Muscle layer of duodenum (tissue), 2 donors: ENCODE measurements at regions not wholly inside any gene's neighbourhood (a gene's known extent, or its start where the extent isn't known, plus 50 kb on each side); places are given as distances from the start of the nearest gene placed in this dataset.

Source experiments
- H3K27ac ChIP-seq: one replicate; pipeline ENCODE4 v1.7.0; 2013; ENCODE audit warnings: mild to moderate bottlenecking, low read length
- H3K27me3 ChIP-seq: one replicate; pipeline ENCODE4 v1.7.0; 2013; ENCODE audit warnings: low read depth, mild to moderate bottlenecking, control low read depth, low read length
- H3K36me3 ChIP-seq, 2 donors: one replicate each; pipeline ENCODE4 v1.7.0; 2013; ENCODE audit warnings: low read length in 2 of 2, control low read depth in 1 of 2, mild to moderate bottlenecking in 1 of 2; ENCODE audit not compliant: insufficient read depth in 2 of 2, control insufficient read depth in 1 of 2
- H3K4me1 ChIP-seq, 2 donors: one replicate each; pipeline ENCODE4 v1.7.0; 2013; ENCODE audit warnings: low read length in 2 of 2, mild to moderate bottlenecking in 2 of 2, control low read depth in 1 of 2, moderate library complexity in 1 of 2; ENCODE audit not compliant: insufficient read depth in 2 of 2, control insufficient read depth in 1 of 2
- H3K4me3 ChIP-seq, 2 donors: one replicate each; pipeline ENCODE4 v1.7.0; 2013; ENCODE audit warnings: low read length in 2 of 2, low read depth in 1 of 2, mild to moderate bottlenecking in 1 of 2
- H3K9me3 ChIP-seq, 2 donors: one replicate each; pipeline ENCODE4 v1.7.0; 2013; ENCODE audit warnings: low read length in 2 of 2, control low read depth in 1 of 2, mild to moderate bottlenecking in 1 of 2; ENCODE audit not compliant: control insufficient read depth in 1 of 2
- donor health status: healthy.

GRCh38 chr5:85069659-85070640, 685.3 kb upstream of the EDIL3 start:
- Histone ChIP-seq H3K27ac (no peak overlapping the region), H3K27me3 (no peaks in the 10 kb centered on the region), H3K4me1 (no peaks in the 10 kb centered on the region), H3K4me3 (no peak overlapping the region), H3K36me3 (no peaks in the 10 kb centered on the region), H3K9me3 (no peaks in the 10 kb centered on the region)

- Histone ChIP-seq H3K36me3 (no peaks in the 10 kb centered on the region), H3K4me3 (no peak overlapping the region), H3K4me1 (no peaks in the 10 kb centered on the region), H3K27me3 (no peaks in the 10 kb centered on the region), H3K27ac (no peak overlapping the region), H3K9me3 (peaks cover 0 to 5% of the 10 kb centered on the region in 2 donors)
Measured at GRCh38 chr5:85077581-85077980, 692.9 kb upstream of the EDIL3 start.

DNA sequence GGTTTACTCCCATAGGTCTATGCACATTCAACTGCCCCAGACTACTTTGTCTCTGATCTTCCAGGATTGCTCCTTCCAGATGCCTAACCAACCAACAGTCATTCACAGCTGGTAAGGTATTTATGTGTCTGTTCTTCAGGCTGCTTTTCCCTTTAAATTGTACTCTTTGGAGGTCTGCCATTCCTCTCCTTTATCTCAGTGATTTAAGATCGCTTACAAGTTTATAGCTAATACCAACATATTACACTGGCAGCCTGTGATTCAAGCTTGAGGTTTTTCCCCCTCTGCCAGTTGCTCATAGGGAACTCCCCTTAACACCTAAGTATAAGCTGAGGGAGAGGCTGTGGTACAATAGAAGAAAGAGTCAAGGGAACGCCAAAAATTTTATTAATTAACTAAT, 711.7 kb upstream of the EDIL3 start:
- H3K9me3 ChIP-seq, result no peaks in the 10 kb centered on the region
- no peak overlapping the region for H3K4me3 ChIP-seq
- H3K4me1 ChIP-seq, result no peaks in the 10 kb centered on the region
- H3K27ac ChIP-seq, result no peak overlapping the region
- no peaks in the 10 kb centered on the region for H3K27me3 ChIP-seq
- no peaks in the 10 kb centered on the region for H3K36me3 ChIP-seq

DNA sequence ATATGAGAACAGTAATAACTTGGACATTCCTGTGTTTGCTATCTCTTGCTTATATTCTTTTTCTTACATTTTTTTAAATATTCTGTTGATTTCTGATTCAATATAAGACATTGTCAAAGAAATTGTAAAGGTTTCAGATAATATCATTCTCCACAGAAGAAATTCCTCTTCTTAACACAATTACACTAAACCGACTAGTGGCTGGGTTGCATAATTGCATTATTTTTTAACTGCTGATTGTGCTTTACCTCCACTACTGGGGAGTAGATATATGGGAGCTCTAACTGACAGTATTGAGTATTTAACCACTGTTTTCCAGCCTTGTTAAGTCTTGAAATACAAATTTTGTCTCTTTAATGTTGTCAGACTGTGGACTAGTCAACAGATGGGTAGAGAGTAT, 723.8 kb upstream of the EDIL3 start:
- Histone ChIP-seq H3K27me3 (no peaks in the 10 kb centered on the region), H3K36me3 (no peaks in the 10 kb centered on the region), H3K27ac (no peak overlapping the region), H3K9me3 (no peaks in the 10 kb centered on the region), H3K4me3 (no peak overlapping the region), H3K4me1 (no peaks in the 10 kb centered on the region)

GRCh38 chr5:85109616-85110015, 724.9 kb upstream of the EDIL3 start:
- H3K4me1 ChIP-seq, result no peaks in the 10 kb centered on the region
- no peak overlapping the region for H3K27ac ChIP-seq
- no peak overlapping the region for H3K4me3 ChIP-seq
- no peaks in the 10 kb centered on the region for H3K36me3 ChIP-seq
- no peaks in the 10 kb centered on the region for H3K9me3 ChIP-seq
- H3K27me3 ChIP-seq, result no peaks in the 10 kb centered on the region

GRCh38 chr5:85132269-85132668, 747.6 kb upstream of the EDIL3 start:
- H3K27ac ChIP-seq, result no peak overlapping the region
- no peaks in the 10 kb centered on the region for H3K4me1 ChIP-seq
- no peaks in the 10 kb centered on the region for H3K9me3 ChIP-seq
- no peaks in the 10 kb centered on the region for H3K36me3 ChIP-seq
- no peak overlapping the region for H3K4me3 ChIP-seq
- no peaks in the 10 kb centered on the region for H3K27me3 ChIP-seq

- no peaks in the 10 kb centered on the region for H3K27me3 ChIP-seq
- no peak overlapping the region for H3K4me3 ChIP-seq
- H3K27ac ChIP-seq, result no peak overlapping the region
- no peaks in the 10 kb centered on the region for H3K9me3 ChIP-seq
- H3K4me1 ChIP-seq, result no peaks in the 10 kb centered on the region
- no peaks in the 10 kb centered on the region for H3K36me3 ChIP-seq
Measured at GRCh38 chr5:85140471-85140870, 755.8 kb upstream of the EDIL3 start.

DNA sequence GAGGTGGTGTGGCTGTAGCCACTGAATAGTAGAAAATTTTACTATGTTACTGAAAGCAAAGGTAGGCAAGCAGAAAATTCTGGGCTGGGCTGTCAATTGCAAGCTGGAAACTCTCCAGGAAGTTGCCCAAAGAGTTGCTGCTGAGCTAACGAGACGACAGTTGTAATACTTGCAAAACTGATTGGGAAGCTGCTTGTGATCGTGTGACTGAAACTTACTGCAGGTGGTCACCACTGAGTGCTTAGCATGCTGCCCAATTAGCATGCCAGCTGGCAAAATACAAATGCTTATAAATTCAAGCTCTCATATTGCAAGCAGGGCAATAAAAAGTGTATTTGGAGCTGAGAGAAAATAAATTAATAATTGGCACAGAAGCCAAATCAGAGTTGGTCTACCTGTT, 758.5 kb upstream of the EDIL3 start:
- Histone ChIP-seq H3K36me3 (no peaks in the 10 kb centered on the region), H3K4me3 (no peak overlapping the region), H3K9me3 (no peaks in the 10 kb centered on the region), H3K27ac (no peak overlapping the region), H3K4me1 (no peaks in the 10 kb centered on the region), H3K27me3 (no peaks in the 10 kb centered on the region)

DNA sequence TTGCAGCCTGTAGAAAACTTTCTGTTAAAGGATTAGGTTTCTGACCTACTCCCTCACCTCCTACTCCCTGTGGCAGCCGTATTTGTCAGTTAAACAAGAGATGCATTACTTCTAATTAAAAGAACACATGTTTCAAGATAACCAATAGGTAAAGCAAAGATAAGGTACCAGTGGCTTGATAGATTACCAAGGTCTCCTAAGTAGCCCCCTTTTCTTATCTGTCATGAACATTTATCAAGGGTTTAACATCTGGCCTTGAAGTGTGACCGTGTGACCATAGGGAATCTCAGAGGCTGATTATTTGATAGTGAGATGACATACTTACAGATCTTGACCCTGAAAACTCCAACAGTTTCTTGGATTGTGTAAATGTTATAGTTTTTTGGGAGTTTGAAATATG, 764.0 kb upstream of the EDIL3 start:
- Histone ChIP-seq H3K9me3 (no peaks in the 10 kb centered on the region), H3K4me1 (no peaks in the 10 kb centered on the region), H3K36me3 (no peaks in the 10 kb centered on the region), H3K27ac (no peak overlapping the region), H3K27me3 (no peaks in the 10 kb centered on the region), H3K4me3 (no peak overlapping the region)

DNA sequence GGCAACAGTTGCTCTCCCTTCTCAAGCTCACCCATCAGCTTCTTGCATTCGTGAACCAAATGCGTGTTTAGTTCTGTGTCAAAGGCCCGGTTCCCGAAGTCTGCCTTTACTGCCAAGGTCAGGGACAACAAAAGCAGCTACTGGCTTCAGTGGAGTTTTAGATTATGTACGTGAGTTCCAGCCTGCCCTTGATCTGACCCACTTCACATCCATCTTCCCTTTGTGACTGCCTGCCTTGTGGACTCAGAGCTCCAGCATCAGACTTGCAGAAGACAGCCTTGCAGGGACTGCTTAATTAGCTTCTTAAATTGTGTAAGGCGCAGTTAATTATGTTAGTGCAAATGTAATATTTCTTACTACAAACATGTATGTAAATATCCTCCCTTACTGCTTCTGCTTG, 774.7 kb upstream of the EDIL3 start:
- H3K9me3 ChIP-seq, result no peaks in the 10 kb centered on the region
- H3K4me1 ChIP-seq, result no peaks in the 10 kb centered on the region

GRCh38 chr5:85168474-85168873, 783.8 kb upstream of the EDIL3 start:
- Histone ChIP-seq H3K4me3 (no peak overlapping the region), H3K36me3 (no peaks in the 10 kb centered on the region), H3K27me3 (no peaks in the 10 kb centered on the region), H3K27ac (no peak overlapping the region), H3K4me1 (no peaks in the 10 kb centered on the region), H3K9me3 (no peaks in the 10 kb centered on the region)

More for the DNA sequence above, 774.7 kb upstream of the EDIL3 start:
- Histone ChIP-seq H3K27ac (no peak overlapping the region), H3K27me3 (no peaks in the 10 kb centered on the region), H3K36me3 (no peaks in the 10 kb centered on the region), H3K4me3 (no peak overlapping the region)

- Histone ChIP-seq H3K27me3 (no peaks in the 10 kb centered on the region), H3K9me3 (no peaks in the 10 kb centered on the region), H3K4me1 (no peaks in the 10 kb centered on the region), H3K27ac (no peak overlapping the region), H3K36me3 (no peaks in the 10 kb centered on the region), H3K4me3 (no peak overlapping the region)
Measured at GRCh38 chr5:85170183-85170582, 785.5 kb upstream of the EDIL3 start.
